Mesothelial cell of epicardium (in vitro differentiated cells): ENCODE measurements at regions not wholly inside any gene's neighbourhood (a gene's known extent, or its start where the extent isn't known, plus 50 kb on each side); places are given as distances from the start of the nearest gene placed in this dataset.
A peak's percentile ranks its signal among the peaks of the same experiment; 100 is the strongest.

Experiments used
- DNase-seq, 2 experiments: peaks; one replicate each; pipeline ENCODE4 v3.0.0; 2021; ENCODE audit warnings: low spot score in 2 of 2; ENCODE audit not compliant: unreplicated experiment in 2 of 2
- H3K27ac Mint-ChIP-seq: 2 replicates; pipeline ENCODE4 v1.8.0; 2021; ENCODE audit warnings: mixed read lengths
- H3K27me3 Mint-ChIP-seq: 2 replicates; pipeline ENCODE4 v1.8.0; 2021; ENCODE audit warnings: low read depth, mixed read lengths
- H3K36me3 Mint-ChIP-seq: 2 replicates; pipeline ENCODE4 v1.8.0; 2021; ENCODE audit warnings: mixed read lengths
- H3K4me1 Mint-ChIP-seq: 2 replicates; pipeline ENCODE4 v1.8.0; 2021; ENCODE audit warnings: mixed read lengths
- H3K4me3 Mint-ChIP-seq: 2 replicates; pipeline ENCODE4 v1.8.0; 2021; ENCODE audit warnings: mild to moderate bottlenecking, moderate library complexity, mixed read lengths
- H3K9me3 Mint-ChIP-seq: 2 replicates; pipeline ENCODE4 v1.8.0; 2021; ENCODE audit warnings: mixed read lengths
- TF ChIP-seq, protein P1 (sequence below): fragments of 200-600 bp; sonication (generic); IDR thresholded peaks from one replicate; pipeline ENCODE4 v1.5.0; 2021; ENCODE audit warnings: antibody characterized with exemption; ENCODE audit not compliant: unreplicated experiment

DNA sequence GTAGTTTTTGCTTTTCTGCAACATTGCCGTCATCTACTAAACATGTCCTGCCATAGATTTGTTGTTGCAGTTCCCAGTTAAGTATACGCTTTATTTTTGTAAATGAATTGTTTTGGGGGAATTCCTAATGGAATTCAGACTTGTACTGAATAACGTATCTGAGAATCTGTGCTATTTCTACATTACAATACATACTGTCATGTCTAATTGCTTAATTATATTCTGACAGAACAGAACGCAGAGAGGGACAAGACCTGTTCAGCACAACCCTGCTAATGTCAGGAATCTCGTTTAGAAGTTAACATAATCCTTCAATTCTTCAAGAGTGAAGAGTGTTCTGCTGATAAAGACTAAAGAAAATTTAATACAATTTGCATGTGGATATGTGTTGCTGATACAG is 861.1 kb upstream of the KLHL1 start:
- TF ChIP-seq, protein P1, sequence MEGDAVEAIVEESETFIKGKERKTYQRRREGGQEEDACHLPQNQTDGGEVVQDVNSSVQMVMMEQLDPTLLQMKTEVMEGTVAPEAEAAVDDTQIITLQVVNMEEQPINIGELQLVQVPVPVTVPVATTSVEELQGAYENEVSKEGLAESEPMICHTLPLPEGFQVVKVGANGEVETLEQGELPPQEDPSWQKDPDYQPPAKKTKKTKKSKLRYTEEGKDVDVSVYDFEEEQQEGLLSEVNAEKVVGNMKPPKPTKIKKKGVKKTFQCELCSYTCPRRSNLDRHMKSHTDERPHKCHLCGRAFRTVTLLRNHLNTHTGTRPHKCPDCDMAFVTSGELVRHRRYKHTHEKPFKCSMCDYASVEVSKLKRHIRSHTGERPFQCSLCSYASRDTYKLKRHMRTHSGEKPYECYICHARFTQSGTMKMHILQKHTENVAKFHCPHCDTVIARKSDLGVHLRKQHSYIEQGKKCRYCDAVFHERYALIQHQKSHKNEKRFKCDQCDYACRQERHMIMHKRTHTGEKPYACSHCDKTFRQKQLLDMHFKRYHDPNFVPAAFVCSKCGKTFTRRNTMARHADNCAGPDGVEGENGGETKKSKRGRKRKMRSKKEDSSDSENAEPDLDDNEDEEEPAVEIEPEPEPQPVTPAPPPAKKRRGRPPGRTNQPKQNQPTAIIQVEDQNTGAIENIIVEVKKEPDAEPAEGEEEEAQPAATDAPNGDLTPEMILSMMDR, result no peak
- Mint-ChIP-seq H3K4me3 (no peak overlapping the region), H3K36me3 (no peaks in the 10 kb centered on the region), H3K9me3 (peaks cover 5% of the 10 kb centered on the region), H3K27me3 (no peaks in the 10 kb centered on the region), H3K4me1 (peaks cover 9% of the 10 kb centered on the region), H3K27ac (no peak overlapping the region)
- DNase-seq, result no peak

DNA sequence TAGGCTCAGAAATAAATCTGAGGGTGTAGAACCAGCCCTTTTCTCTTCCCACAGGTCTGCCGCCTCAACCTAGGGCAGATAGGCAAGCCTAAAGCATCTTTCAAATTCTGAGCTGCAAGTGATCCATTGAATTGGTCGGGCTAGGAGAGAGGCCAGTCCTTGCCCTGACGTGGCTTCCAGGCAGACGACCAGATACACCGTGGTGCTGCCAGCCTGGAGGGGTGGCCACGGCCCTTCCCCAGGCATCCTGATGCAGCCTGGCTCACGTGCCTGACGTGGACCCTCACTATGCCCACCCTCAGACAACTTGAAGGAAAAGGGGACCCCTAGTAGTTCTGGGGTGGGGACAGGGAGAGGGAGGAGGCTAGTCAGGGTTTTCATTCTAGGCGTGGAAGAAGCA is 859.3 kb upstream of the KLHL1 start:
- no peak overlapping the region for H3K27ac Mint-ChIP-seq
- no peak for DNase-seq
- H3K4me3 Mint-ChIP-seq, result no peak overlapping the region
- H3K4me1 Mint-ChIP-seq, result peaks cover 16% of the 10 kb centered on the region
- H3K9me3 Mint-ChIP-seq, result no peaks in the 10 kb centered on the region
- H3K36me3 Mint-ChIP-seq, result no peaks in the 10 kb centered on the region
- TF ChIP-seq, protein P1, result no peak
- no peaks in the 10 kb centered on the region for H3K27me3 Mint-ChIP-seq

DNA sequence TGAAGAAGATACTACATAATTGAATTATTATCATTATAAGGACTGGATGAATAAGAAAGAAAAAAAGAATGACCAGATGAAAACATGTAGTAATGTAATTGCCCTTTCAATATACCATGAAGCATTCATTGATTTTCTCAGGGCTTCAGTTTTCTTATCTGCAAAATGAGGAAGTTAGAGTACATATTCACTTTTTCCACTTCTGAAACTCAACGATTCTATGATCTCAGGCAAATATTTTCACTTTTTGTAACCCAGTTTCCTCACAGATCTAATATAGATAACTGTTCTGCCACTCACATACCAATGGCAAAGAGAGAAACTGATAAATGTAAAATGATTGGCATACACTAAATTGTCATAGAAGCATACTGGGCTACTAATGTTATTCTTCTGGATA is 856.6 kb upstream of the KLHL1 start:
- TF ChIP-seq, protein P1, result no peak
- Mint-ChIP-seq H3K27me3 (no peaks in the 10 kb centered on the region), H3K4me1 (peaks cover 22% of the 10 kb centered on the region), H3K9me3 (no peaks in the 10 kb centered on the region), H3K4me3 (no peak overlapping the region), H3K27ac (no peak overlapping the region), H3K36me3 (no peaks in the 10 kb centered on the region)
- no peak for DNase-seq

DNA sequence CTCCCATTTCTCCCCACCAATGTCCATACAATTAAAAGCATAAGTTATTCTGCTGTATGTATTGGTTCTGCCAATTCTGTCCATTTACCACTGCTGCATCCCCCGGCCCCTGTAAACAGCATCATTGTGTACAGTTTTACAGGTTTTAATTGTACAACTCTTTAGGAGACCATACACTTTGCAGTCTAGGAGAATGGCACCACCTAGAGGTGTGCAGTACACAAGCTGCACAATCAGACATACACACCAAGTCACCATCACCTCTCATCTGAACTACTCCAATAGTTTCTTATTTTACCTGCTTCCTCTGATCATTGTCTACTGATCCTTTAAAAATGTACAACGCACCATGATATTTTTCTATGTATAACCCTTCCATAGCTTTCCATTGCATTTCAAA is 855.9 kb upstream of the KLHL1 start:
- TF ChIP-seq, protein P1, result no peak
- no peaks in the 10 kb centered on the region for H3K36me3 Mint-ChIP-seq
- H3K27ac Mint-ChIP-seq, result no peak overlapping the region
- no peak overlapping the region for H3K4me3 Mint-ChIP-seq
- H3K27me3 Mint-ChIP-seq, result no peaks in the 10 kb centered on the region
- no peak for DNase-seq
- peaks cover 17% of the 10 kb centered on the region for H3K4me1 Mint-ChIP-seq
- H3K9me3 Mint-ChIP-seq, result no peaks in the 10 kb centered on the region

DNA sequence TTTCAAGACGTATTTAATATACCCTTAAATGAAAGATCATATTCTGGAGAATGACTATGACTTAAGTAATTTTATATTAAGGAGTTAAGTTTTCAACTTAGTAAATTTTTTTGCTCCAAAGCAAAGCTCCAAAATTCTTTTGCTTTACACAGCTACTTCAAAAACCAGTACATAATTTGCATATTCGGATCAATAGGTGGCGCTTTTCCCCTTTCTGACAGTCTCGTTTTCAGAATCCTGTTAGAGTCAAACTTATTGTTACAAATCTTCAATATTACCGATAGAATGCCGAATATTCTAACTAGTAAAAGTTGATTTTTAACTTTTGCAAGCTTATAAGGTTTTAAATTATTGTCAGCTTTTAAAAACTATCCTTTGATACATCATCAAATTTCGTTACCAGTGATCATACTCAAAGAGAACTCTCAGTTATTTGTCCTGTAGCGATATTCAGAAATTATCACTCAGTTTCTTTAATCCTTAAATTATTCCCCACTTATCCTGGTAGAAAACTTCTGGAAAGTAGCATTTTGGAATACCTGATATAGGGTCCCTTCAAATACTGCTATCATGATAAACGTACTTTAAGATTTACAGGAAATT is 852.7 kb upstream of the KLHL1 start:
- H3K27ac Mint-ChIP-seq, result no peak overlapping the region
- H3K4me3 Mint-ChIP-seq, result no peak overlapping the region
- H3K27me3 Mint-ChIP-seq, result no peaks in the 10 kb centered on the region
- H3K36me3 Mint-ChIP-seq, result no peaks in the 10 kb centered on the region
- no peak for DNase-seq
- TF ChIP-seq, protein P1, result peak; percentile 72
- peaks cover 19% of the 10 kb centered on the region for H3K4me1 Mint-ChIP-seq
- H3K9me3 Mint-ChIP-seq, result no peaks in the 10 kb centered on the region
